HEK293 (cell line): ENCODE measurements at regions not wholly inside any gene's neighbourhood (a gene's known extent, or its start where the extent isn't known, plus 50 kb on each side); places are given as distances from the start of the nearest gene placed in this dataset.
A peak's percentile ranks its signal among the peaks of the same experiment; 100 is the strongest.

Experiments
- BCL6B ChIP-seq: fragments of 450-650 bp; formaldehyde crosslinking; IDR thresholded peaks from 2 replicates; pipeline ENCODE4 v1.5.1; 2017; ENCODE audit warnings: missing biosample characterization, missing genetic modification characterization
- CTCF ChIP-seq: fragments of 450-650 bp; formaldehyde crosslinking; IDR thresholded peaks from 2 replicates; pipeline ENCODE4 v1.5.1; 2016; ENCODE audit warnings: missing biosample characterization, missing genetic modification characterization
- EGR2 ChIP-seq: fragments of 450-650 bp; formaldehyde crosslinking; IDR thresholded peaks from 2 replicates; pipeline ENCODE4 v1.5.1; 2016; ENCODE audit warnings: low read depth, missing biosample characterization, missing genetic modification characterization
- GLI4 ChIP-seq: fragments of 450-650 bp; formaldehyde crosslinking; IDR thresholded peaks from 2 replicates; pipeline ENCODE4 v1.5.1; 2016; ENCODE audit warnings: missing biosample characterization, missing genetic modification characterization
- MYNN ChIP-seq: fragments of 450-650 bp; formaldehyde crosslinking; IDR thresholded peaks from 2 replicates; pipeline ENCODE4 v1.5.1; 2016; ENCODE audit warnings: missing biosample characterization, missing genetic modification characterization, borderline replicate concordance
- OVOL3 ChIP-seq: fragments of 450-650 bp; formaldehyde crosslinking; IDR thresholded peaks from 2 replicates; pipeline ENCODE4 v1.5.1; 2016; ENCODE audit warnings: missing biosample characterization, missing genetic modification characterization
- PATZ1 ChIP-seq: fragments of 450-650 bp; formaldehyde crosslinking; IDR thresholded peaks from 2 replicates; pipeline ENCODE4 v1.5.1; 2016; ENCODE audit warnings: missing biosample characterization, missing genetic modification characterization
- PRDM6 ChIP-seq: fragments of 450-650 bp; formaldehyde crosslinking; IDR thresholded peaks from 2 replicates; pipeline ENCODE4 v1.5.1; 2017; ENCODE audit warnings: missing biosample characterization, missing genetic modification characterization
- TCF7L2 ChIP-seq: IDR thresholded peaks from 2 replicates; pipeline ENCODE4 v1.6.1; 2011; ENCODE audit warnings: low read depth, mild to moderate bottlenecking, inconsistent platforms, low read length, moderate library complexity, borderline replicate concordance
- TRIM28 ChIP-seq: IDR thresholded peaks from 2 replicates; pipeline ENCODE4 v1.6.1; 2011; ENCODE audit warnings: low read length, control low read depth, borderline replicate concordance
- ZBTB6 ChIP-seq: fragments of 450-650 bp; formaldehyde crosslinking; IDR thresholded peaks from 2 replicates; pipeline ENCODE4 v1.5.1; 2017; ENCODE audit warnings: missing biosample characterization, missing genetic modification characterization
- ZBTB8A ChIP-seq: fragments of 450-650 bp; formaldehyde crosslinking; IDR thresholded peaks from 2 replicates; pipeline ENCODE4 v1.5.1; 2016; ENCODE audit warnings: missing biosample characterization, missing genetic modification characterization
- ZFP3 ChIP-seq: fragments of 450-650 bp; formaldehyde crosslinking; IDR thresholded peaks from 2 replicates; pipeline ENCODE4 v1.5.1; 2016; ENCODE audit warnings: low read depth, missing biosample characterization, missing genetic modification characterization
- ZNF140 ChIP-seq: fragments of 450-650 bp; formaldehyde crosslinking; IDR thresholded peaks from 2 replicates; pipeline ENCODE4 v1.5.1; 2016; ENCODE audit warnings: missing biosample characterization, missing genetic modification characterization
- ZNF221 ChIP-seq: fragments of 450-650 bp; formaldehyde crosslinking; IDR thresholded peaks from 2 replicates; pipeline ENCODE4 v1.5.1; 2017; ENCODE audit warnings: missing biosample characterization, missing genetic modification characterization, borderline replicate concordance
- ZNF223 ChIP-seq: fragments of 450-650 bp; formaldehyde crosslinking; IDR thresholded peaks from 2 replicates; pipeline ENCODE4 v1.5.1; 2016; ENCODE audit warnings: missing biosample characterization, missing genetic modification characterization
- ZNF248 ChIP-seq: fragments of 450-650 bp; formaldehyde crosslinking; IDR thresholded peaks from 2 replicates; pipeline ENCODE4 v1.5.1; 2017; ENCODE audit warnings: missing biosample characterization, missing genetic modification characterization
- ZNF280D ChIP-seq: fragments of 450-650 bp; formaldehyde crosslinking; IDR thresholded peaks from 2 replicates; pipeline ENCODE4 v1.5.1; 2016; ENCODE audit warnings: missing biosample characterization, missing genetic modification characterization
- ZNF366 ChIP-seq: fragments of 450-650 bp; formaldehyde crosslinking; conservative IDR thresholded peaks from 2 replicates; pipeline ENCODE4 v1.5.1; 2016; ENCODE audit warnings: missing biosample characterization, missing genetic modification characterization
- ZNF433 ChIP-seq: fragments of 450-650 bp; formaldehyde crosslinking; IDR thresholded peaks from 2 replicates; pipeline ENCODE4 v1.5.1; 2016; ENCODE audit warnings: missing biosample characterization, missing genetic modification characterization, low read depth
- ZNF610 ChIP-seq: fragments of 450-650 bp; formaldehyde crosslinking; IDR thresholded peaks from 2 replicates; pipeline ENCODE4 v1.5.1; 2016; ENCODE audit warnings: missing biosample characterization, missing genetic modification characterization, borderline replicate concordance
- ZNF670 ChIP-seq: fragments of 450-650 bp; formaldehyde crosslinking; IDR thresholded peaks from 2 replicates; pipeline ENCODE4 v1.5.1; 2016; ENCODE audit warnings: missing biosample characterization, missing genetic modification characterization, low read depth
- ZNF707 ChIP-seq: fragments of 450-650 bp; formaldehyde crosslinking; IDR thresholded peaks from 2 replicates; pipeline ENCODE4 v1.5.1; 2016; ENCODE audit warnings: missing biosample characterization, missing genetic modification characterization
- ZNF785 ChIP-seq: fragments of 450-650 bp; formaldehyde crosslinking; IDR thresholded peaks from 2 replicates; pipeline ENCODE4 v1.5.1; 2016; ENCODE audit warnings: missing biosample characterization, missing genetic modification characterization
- ZNF791 ChIP-seq: fragments of 450-650 bp; formaldehyde crosslinking; IDR thresholded peaks from 2 replicates; pipeline ENCODE4 v1.5.1; 2016; ENCODE audit warnings: missing biosample characterization, missing genetic modification characterization
- TF ChIP-seq, protein P1 (sequence below): fragments of 450-650 bp; formaldehyde crosslinking; IDR thresholded peaks from 2 replicates; pipeline ENCODE4 v1.5.1; 2016; ENCODE audit warnings: missing biosample characterization, missing genetic modification characterization

GRCh38 chr13:33349986-33350826 lies 64.7 kb upstream of the STARD13 start (continued):
- TF ChIP-seq TRIM28 (no peak), PRDM6 (tag by site-specific recombination) (no peak), ZNF366 (tag by site-specific recombination) (peak; percentile 76), ZNF670 (tag by site-specific recombination) (no peak), ZNF223 (tag by site-specific recombination) (no peak), OVOL3 (tag by site-specific recombination) (no peak), ZNF791 (tag by site-specific recombination) (no peak), EGR2 (tag by site-specific recombination) (peak; percentile 44; the same call in 1 of the 2 replicates), ZNF280D (tag by site-specific recombination) (no peak), PATZ1 (peak; percentile 94), ZNF707 (tag by site-specific recombination) (no peak), ZNF140 (tag by site-specific recombination) (no peak), ZNF221 (tag by site-specific recombination) (no peak), ZBTB6 (tag by site-specific recombination) (no peak), CTCF (tag by site-specific recombination) (no peak), GLI4 (tag by site-specific recombination) (0 out of 2 replicates have a peak, but pooled peaks have one; percentile 64), ZNF433 (no peak), TCF7L2 (no peak), ZNF610 (peak; percentile 97), MYNN (tag by site-specific recombination) (no peak), ZFP3 (tag by site-specific recombination) (no peak), BCL6B (no peak), ZBTB8A (peak; percentile 70; the same call in 1 of the 2 replicates), ZNF785 (tag by site-specific recombination) (no peak), ZNF248 (tag by site-specific recombination) (no peak)
- TF ChIP-seq, protein P1, sequence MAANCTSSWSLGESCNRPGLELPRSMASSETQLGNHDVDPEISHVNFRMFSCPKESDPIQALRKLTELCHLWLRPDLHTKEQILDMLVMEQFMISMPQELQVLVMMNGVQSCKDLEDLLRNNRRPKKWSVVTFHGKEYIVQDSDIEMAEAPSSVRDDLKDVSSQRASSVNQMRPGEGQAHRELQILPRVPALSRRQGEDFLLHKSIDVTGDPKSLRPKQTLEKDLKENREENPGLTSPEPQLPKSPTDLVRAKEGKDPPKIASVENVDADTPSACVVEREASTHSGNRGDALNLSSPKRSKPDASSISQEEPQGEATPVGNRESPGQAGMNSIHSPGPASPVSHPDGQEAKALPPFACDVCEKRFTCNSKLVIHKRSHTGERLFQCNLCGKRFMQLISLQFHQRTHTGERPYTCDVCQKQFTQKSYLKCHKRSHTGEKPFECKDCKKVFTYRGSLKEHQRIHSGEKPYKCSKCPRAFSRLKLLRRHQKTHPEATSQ (tag by site-specific recombination), result 0 out of 2 replicates have a peak, but pooled peaks have one; percentile 50
